ENCODE measurements at regions not wholly inside any gene's neighbourhood (a gene's known extent, or its start where the extent isn't known, plus 50 kb on each side); places are given as distances from the start of the nearest gene placed in this dataset.

DNA sequence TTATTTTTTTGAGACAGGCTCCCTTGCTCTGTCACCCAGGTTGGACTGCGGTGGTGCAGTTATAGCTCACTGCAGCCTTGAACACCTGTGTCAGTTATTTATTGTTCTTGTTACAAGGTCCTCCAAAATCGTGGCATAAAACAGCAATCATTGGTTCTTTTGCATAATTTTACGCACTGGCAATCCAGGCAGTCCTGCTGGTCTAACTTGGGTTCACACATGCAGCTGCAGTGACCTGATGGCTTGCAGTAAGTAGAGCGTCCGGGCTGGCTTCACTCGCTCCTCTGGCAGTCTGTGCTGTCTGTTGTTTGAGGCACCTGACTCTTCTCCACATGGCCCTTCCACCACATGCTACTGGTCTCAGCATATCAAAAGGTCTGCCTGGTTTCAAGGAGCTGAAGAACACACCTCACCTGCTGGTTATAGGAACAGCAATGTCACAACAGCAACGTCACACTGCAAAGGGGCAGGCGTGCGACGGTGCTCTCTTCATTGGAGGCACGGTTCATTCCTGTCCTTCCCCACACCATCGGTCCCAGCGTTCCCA, 894.6 kb downstream of the TRIML1 start:
- no peak overlapping the region for H3K4me3 ChIP-seq (ENCODE audit: low read depth, low read length)
- no peak for TF ChIP-seq CTCF (IDR thresholded peaks at IDR 0.05; ENCODE audit: low read depth, low read length)

DNA sequence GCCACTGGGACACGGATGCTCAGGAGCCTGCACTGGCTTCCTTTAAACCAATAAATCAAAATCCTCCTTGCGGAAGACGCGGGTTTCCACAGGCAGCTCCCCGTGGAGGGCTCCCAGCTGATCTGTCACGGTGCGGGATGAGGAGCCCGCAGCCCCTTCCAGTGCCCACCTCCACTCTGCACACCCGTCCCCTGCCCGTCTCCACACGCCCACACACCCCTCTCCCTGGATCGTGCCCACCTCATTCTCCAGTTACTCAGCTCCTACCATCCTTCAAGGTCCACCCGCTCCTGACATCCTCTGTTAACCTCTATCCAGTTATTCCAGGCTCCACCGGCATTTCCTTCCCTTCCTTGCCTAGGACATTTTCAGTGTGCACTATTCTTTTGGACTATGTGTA, 895.9 kb downstream of the TRIML1 start:
- no peak for TF ChIP-seq CTCF (IDR thresholded peaks at IDR 0.05; ENCODE audit: low read depth, low read length)
- no peak overlapping the region for H3K4me3 ChIP-seq (ENCODE audit: low read depth, low read length)

DNA sequence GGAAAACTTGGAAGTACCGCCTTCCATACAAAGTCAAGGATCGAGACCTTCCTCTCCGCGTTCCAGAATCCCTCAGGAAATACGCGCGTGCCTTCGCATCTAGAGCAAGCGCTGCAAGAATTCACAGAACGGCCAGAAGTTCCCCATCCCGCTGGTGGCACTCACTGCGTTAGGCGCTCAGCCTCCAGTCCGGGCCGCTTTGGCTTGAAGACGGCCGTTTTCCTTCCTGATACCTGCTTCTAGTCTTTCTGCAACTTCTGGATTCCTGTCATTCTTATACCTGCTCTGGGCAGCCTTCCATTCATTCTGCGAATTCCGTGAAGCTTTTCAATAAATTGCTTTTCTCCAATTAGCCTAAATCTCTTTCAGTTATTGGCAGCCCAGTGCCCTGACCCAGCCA, 896.4 kb downstream of the TRIML1 start:
- TF ChIP-seq CTCF (IDR thresholded peaks at IDR 0.05; ENCODE audit: low read depth, low read length), result no peak
- H3K4me3 ChIP-seq (ENCODE audit: low read depth, low read length), result no peak overlapping the region

GRCh38 chr4:189036906-189037305, 897.7 kb downstream of the TRIML1 start:
- no peak for TF ChIP-seq CTCF (IDR thresholded peaks at IDR 0.05; ENCODE audit: low read depth, low read length)
- no peak overlapping the region for H3K4me3 ChIP-seq (ENCODE audit: low read depth, low read length)

DNA sequence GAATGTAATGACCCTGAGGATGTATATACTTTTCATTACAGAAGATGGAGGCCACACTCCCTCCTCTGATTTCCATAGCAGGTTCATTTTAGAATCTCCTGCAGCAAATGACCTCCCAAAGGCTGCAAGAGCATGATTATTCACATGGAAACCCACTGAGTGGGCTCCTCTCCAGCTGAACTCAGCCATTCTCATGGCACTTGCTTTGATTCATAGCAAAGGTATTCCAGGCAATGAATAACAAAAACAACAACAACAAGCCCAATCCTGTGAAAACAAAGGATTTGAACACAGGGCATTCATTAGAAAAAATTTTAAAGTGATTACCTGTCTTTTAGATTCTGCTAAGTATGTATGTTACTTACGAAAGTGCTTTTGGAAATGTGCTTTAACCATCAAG, 894.0 kb upstream of the FRG1 start:
- H3K4me3 ChIP-seq (ENCODE audit: low read depth, low read length), result no peak overlapping the region
- no peak for TF ChIP-seq CTCF (IDR thresholded peaks at IDR 0.05; ENCODE audit: low read depth, low read length)

GRCh38 chr4:189048119-189048518, 892.6 kb upstream of the FRG1 start:
- no peak overlapping the region for H3K4me3 ChIP-seq (ENCODE audit: low read depth, low read length)
- no peak for TF ChIP-seq CTCF (IDR thresholded peaks at IDR 0.05; ENCODE audit: low read depth, low read length)

GRCh38 chr4:189049682-189050081, 891.0 kb upstream of the FRG1 start:
- H3K4me3 ChIP-seq (ENCODE audit: low read depth, low read length), result no peak overlapping the region
- no peak for TF ChIP-seq CTCF (IDR thresholded peaks at IDR 0.05; ENCODE audit: low read depth, low read length)

Measured in WI38 (cell line).